ENCODE measurements at regions not wholly inside any gene's neighbourhood (a gene's known extent, or its start where the extent isn't known, plus 50 kb on each side); places are given as distances from the start of the nearest gene placed in this dataset.
"Not testable (repeated sequence)": the region's sequence is repeated elsewhere in the genome, so short reads cannot be mapped to it uniquely, and the experiment has no call there.

DNA sequence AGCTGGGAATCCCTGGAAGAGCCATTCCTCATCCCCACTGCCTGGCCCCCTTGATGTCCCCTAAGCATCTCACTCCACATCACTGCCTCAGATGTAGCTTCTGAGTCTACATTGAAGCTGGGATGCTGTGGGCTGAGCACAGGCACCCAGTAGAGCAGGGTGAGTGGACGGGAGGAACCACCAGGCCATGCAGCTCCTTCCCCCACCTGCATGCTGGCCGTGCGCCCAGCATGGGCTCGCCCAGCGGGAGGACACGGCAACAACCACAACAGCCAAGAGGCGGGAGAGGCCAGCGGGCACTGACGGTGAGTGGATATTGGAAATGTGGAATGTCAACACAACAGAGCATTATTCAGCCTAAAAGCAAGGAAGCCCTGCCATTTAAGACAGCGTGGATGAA lies 310.9 kb downstream of the ADGRD1 start:
- ATAC-seq (ENCODE audit: poor library complexity): no peak

GRCh38 chr12:131266591-131267467 lies 313.1 kb downstream of the ADGRD1 start:
- no peak overlapping the region for H3K4me3 Mint-ChIP-seq
- CTCF ChIA-PET: no interaction called here
- Histone ChIP-seq H3K27me3 (ENCODE audit: control insufficient read depth in 1 of 2, insufficient read depth in 2 of 2, low read length in 2 of 2) (no peaks in the 10 kb centered on the region), H3K36me3 (ENCODE audit: insufficient read depth, low read length) (no peaks in the 10 kb centered on the region), H3K4me3 (ENCODE audit: low read length) (no peak overlapping the region), H3K4me1 (ENCODE audit: insufficient read depth, low read length) (no peaks in the 10 kb centered on the region), H3K9me3 (ENCODE audit: control insufficient read depth in 1 of 2, insufficient read depth in 1 of 2, low read length in 2 of 2) (no peaks in the 10 kb centered on the region), H3K27ac (ENCODE audit: low read depth in 1 of 2, low read length in 2 of 2) (no peak overlapping the region)
- H3K4me1 Mint-ChIP-seq (ENCODE audit: low read depth): no peaks in the 10 kb centered on the region
- no peaks in the 10 kb centered on the region for H3K36me3 Mint-ChIP-seq (ENCODE audit: low read depth)
- DNase-seq: no peak
- no peak overlapping the region for H3K27ac Mint-ChIP-seq
- ATAC-seq (ENCODE audit: poor library complexity): no peak
- POLR2A ChIA-PET: no interaction called here
- intact Hi-C loops (cut with DNase I, micrococcal nuclease): no loop called here
- H3K9me3 Mint-ChIP-seq: no peaks in the 10 kb centered on the region
- no peak for TF ChIP-seq CTCF (IDR thresholded peaks at IDR 0.05)
- no peaks in the 10 kb centered on the region for H3K27me3 Mint-ChIP-seq

More for the DNA sequence above, 310.9 kb downstream of the ADGRD1 start:
- H3K27ac Mint-ChIP-seq: no peak overlapping the region
- H3K36me3 ChIP-seq (ENCODE audit: insufficient read depth, low read length): no peaks in the 10 kb centered on the region
- H3K27ac ChIP-seq (ENCODE audit: low read depth in 1 of 2, low read length in 2 of 2): no peak overlapping the region
- H3K27me3 ChIP-seq (ENCODE audit: control insufficient read depth in 1 of 2, insufficient read depth in 2 of 2, low read length in 2 of 2): no peaks in the 10 kb centered on the region
- no peaks in the 10 kb centered on the region for H3K4me1 Mint-ChIP-seq (ENCODE audit: low read depth)
- TF ChIP-seq CTCF (IDR thresholded peaks at IDR 0.05): no peak
- ChIA-PET CTCF (no interaction called here), POLR2A (no interaction called here)
- intact Hi-C loops (cut with DNase I, micrococcal nuclease): no loop called here
- no peaks in the 10 kb centered on the region for H3K36me3 Mint-ChIP-seq (ENCODE audit: low read depth)
- no peaks in the 10 kb centered on the region for H3K27me3 Mint-ChIP-seq
- DNase-seq: no peak
- no peak overlapping the region for H3K4me3 Mint-ChIP-seq
- no peaks in the 10 kb centered on the region for H3K9me3 Mint-ChIP-seq
- H3K4me1 ChIP-seq (ENCODE audit: insufficient read depth, low read length): no peaks in the 10 kb centered on the region
- H3K9me3 ChIP-seq (ENCODE audit: control insufficient read depth in 1 of 2, insufficient read depth in 1 of 2, low read length in 2 of 2): no peaks in the 10 kb centered on the region
- no peak overlapping the region for H3K4me3 ChIP-seq (ENCODE audit: low read length)

GRCh38 chr12:131267576-131267975 lies 313.9 kb downstream of the ADGRD1 start:
- no peak overlapping the region for H3K27ac Mint-ChIP-seq
- TF ChIP-seq CTCF (IDR thresholded peaks at IDR 0.05): no peak
- POLR2A ChIA-PET: no interaction called here
- H3K36me3 Mint-ChIP-seq (ENCODE audit: low read depth): no peaks in the 10 kb centered on the region
- H3K4me3 Mint-ChIP-seq: no peak overlapping the region
- no peaks in the 10 kb centered on the region for H3K36me3 ChIP-seq (ENCODE audit: insufficient read depth, low read length)
- intact Hi-C loops (cut with DNase I, micrococcal nuclease): no loop called here
- ATAC-seq (ENCODE audit: poor library complexity) (no peak), DNase-seq (no peak)
- no peaks in the 10 kb centered on the region for H3K27me3 Mint-ChIP-seq
- H3K9me3 Mint-ChIP-seq: no peaks in the 10 kb centered on the region
- H3K27me3 ChIP-seq (ENCODE audit: control insufficient read depth in 1 of 2, insufficient read depth in 2 of 2, low read length in 2 of 2): no peaks in the 10 kb centered on the region
- no peaks in the 10 kb centered on the region for H3K4me1 Mint-ChIP-seq (ENCODE audit: low read depth)
- H3K4me3 ChIP-seq (ENCODE audit: low read length): no peak overlapping the region
- no peaks in the 10 kb centered on the region for H3K4me1 ChIP-seq (ENCODE audit: insufficient read depth, low read length)
- H3K9me3 ChIP-seq (ENCODE audit: control insufficient read depth in 1 of 2, insufficient read depth in 1 of 2, low read length in 2 of 2): no peaks in the 10 kb centered on the region
- no peak overlapping the region for H3K27ac ChIP-seq (ENCODE audit: low read depth in 1 of 2, low read length in 2 of 2)
- CTCF ChIA-PET: no interaction called here

DNA sequence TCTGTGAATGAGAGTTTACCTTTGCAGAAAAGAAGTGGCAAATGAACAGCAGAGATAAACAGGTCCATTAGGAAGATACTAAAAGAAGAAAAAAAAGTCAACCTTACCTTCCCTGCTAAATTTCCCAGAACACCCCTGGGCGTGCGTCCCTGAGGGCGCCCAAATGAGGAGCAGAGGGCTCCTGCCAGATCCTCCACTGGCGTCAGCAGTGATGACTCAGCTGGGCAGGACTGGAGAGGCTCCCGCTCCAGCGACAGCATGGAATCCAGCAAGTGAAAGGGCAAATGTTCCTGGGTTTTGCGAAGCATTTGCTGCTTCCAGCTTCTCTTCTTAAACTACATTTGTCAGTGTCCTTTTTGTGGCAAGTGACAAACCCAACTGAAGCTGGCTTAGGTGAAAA lies 314.4 kb downstream of the ADGRD1 start:
- H3K4me3 Mint-ChIP-seq; H3K36me3 ChIP-seq (ENCODE audit: insufficient read depth, low read length); DNase-seq; POLR2A ChIA-PET; intact Hi-C loops (cut with DNase I, micrococcal nuclease); H3K4me1 Mint-ChIP-seq (ENCODE audit: low read depth); H3K9me3 Mint-ChIP-seq; H3K9me3 ChIP-seq (ENCODE audit: control insufficient read depth in 1 of 2, insufficient read depth in 1 of 2, low read length in 2 of 2); CTCF ChIA-PET; H3K27me3 Mint-ChIP-seq; H3K4me1 ChIP-seq (ENCODE audit: insufficient read depth, low read length); H3K27ac ChIP-seq (ENCODE audit: low read depth in 1 of 2, low read length in 2 of 2); H3K27ac Mint-ChIP-seq; ATAC-seq (ENCODE audit: poor library complexity); H3K36me3 Mint-ChIP-seq (ENCODE audit: low read depth); H3K27me3 ChIP-seq (ENCODE audit: control insufficient read depth in 1 of 2, insufficient read depth in 2 of 2, low read length in 2 of 2); H3K4me3 ChIP-seq (ENCODE audit: low read length): not testable (repeated sequence)

GRCh38 chr12:131268571-131268970 lies 314.9 kb downstream of the ADGRD1 start:
- ATAC-seq (ENCODE audit: poor library complexity); H3K4me1 ChIP-seq (ENCODE audit: insufficient read depth, low read length); CTCF ChIA-PET; H3K27ac ChIP-seq (ENCODE audit: low read depth in 1 of 2, low read length in 2 of 2); H3K36me3 Mint-ChIP-seq (ENCODE audit: low read depth); POLR2A ChIA-PET; H3K4me1 Mint-ChIP-seq (ENCODE audit: low read depth); H3K9me3 ChIP-seq (ENCODE audit: control insufficient read depth in 1 of 2, insufficient read depth in 1 of 2, low read length in 2 of 2); H3K36me3 ChIP-seq (ENCODE audit: insufficient read depth, low read length); H3K9me3 Mint-ChIP-seq; intact Hi-C loops (cut with DNase I, micrococcal nuclease); H3K4me3 Mint-ChIP-seq; DNase-seq; H3K4me3 ChIP-seq (ENCODE audit: low read length); H3K27me3 ChIP-seq (ENCODE audit: control insufficient read depth in 1 of 2, insufficient read depth in 2 of 2, low read length in 2 of 2); H3K27me3 Mint-ChIP-seq; H3K27ac Mint-ChIP-seq: not testable (repeated sequence)
